ENCODE measurements at regions not wholly inside any gene's neighbourhood (a gene's known extent, or its start where the extent isn't known, plus 50 kb on each side); places are given as distances from the start of the nearest gene placed in this dataset.

DNA sequence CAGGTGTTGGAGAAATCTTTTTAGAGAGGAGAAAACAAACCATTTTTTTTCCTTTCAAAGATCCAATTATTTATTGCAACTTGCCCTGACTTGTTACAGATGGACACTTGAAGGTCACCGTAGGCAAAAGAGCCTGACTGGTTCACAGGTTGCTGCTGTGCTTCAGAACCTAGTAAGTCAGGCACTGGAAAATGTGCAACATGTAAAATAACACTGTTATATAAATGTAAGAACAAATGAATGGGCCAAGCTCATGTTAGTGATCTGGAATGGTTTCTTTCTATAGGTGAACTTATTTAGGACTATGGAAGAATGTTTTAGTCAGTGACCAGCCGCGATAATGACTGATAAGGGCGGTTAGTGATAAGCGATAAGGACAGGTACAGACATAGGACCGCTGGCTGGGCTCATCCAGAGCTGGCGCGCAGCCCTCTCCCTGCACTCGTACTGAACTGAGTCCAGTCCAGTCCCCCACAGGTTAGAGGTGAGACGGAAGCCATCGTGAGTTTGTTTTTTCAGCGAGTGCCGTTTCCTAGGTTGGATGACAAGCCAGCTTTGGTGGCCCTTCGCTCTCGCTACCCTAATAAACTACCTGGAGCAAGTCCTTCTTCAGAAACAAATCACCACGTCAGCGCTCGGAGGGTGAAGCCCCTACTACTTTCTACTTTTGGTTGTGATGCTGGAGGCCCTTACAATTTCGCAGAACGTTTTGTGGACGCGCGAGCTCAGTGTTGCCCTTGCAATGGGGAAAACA is 94.4 kb upstream of the PRDM1 start:
- no peak for DNase-seq (ENCODE audit: low read depth)

DNA sequence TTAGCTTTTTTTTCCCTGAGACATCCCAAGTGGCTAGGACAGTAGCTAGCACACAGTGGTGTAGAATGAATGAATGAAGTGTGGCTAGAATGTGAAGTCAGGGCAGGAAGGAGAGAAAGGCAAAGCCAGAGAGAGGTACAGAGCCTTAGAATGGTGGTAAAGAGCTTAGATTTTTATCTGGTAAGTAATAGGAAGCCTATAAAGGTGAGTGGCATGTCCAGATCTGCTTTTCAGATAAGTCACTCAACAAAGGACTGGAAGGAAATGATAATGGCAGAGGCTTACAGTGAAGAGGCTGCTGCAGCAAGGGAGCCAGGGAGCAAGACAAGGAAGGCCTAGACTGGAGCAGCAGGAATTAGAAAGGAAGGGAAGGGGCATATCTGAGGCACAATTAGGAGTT is 96.0 kb upstream of the PRDM1 start:
- DNase-seq (ENCODE audit: low read depth): no peak

DNA sequence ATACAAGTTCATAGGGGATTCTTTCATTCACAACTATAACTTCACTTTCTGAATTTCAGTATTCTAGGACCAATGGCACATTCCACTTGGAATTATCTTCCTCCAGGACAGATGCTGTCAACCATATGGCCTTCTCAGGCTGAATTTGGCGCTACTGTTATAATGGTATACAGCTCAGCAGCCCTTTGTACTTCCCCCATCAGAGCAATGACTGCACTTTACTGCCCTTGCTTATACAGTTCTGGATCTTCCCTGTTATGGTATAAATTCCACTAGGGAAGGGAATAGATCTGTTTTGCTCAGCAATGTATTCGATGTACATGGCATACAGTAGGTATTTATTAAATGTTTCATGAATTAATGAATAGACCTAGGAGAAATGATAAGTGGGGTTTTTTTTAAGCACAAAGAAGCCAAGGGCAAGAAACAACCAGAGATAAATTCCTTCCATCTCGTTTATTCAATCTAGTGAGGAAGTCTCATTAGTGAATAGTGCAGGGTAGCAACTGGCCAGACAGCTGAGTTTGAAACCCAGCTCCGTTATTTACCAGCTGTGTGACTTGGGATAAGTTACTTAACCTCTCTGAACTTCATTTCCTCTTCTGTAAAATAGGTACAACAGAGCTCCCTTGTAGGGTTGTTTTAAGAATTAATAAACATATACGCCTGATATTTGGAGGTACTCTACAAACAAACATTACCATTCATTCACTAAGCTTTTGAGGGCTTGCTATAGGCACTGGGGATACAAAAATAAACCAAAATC is 97.1 kb upstream of the PRDM1 start:
- DNase-seq (ENCODE audit: low read depth): no peak

DNA sequence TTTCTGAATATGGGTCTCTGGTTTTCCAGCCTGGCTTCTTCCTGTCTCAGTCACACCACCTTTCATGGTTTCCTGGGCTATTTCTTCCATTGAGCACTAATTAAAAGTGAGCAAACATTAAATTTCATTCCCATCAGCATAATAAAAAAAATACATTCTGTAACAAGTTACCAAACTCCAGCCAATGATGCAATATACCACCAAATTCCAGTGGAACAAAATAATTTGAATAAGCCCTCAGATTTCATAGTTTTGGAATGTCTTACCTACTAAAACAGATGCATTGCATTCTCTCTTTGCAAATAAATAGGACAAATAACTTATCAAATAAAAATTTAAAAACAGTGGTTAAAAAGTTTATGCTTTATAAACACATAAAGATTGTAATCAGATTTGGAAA is 97.8 kb upstream of the PRDM1 start:
- no peak for DNase-seq (ENCODE audit: low read depth)

DNA sequence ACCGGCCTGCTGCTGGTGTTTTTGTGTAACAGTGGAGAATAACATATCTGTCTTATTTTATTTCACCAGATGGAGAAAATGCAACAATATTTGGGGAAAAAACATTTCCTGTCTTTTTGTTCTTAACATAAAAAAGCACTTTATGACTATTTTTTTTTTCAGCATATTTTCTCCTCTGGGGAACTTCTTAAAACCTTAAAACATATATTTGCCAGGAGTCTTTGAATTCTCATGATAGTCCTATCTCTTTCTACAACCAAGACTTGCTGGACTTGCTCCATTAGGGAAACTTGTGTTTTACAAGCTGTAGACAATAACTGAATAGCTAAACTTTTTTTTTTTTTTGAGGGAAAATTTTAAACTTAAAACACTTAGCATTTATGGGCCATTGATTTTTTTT is 98.6 kb upstream of the PRDM1 start:
- no peak for DNase-seq (ENCODE audit: low read depth)

DNA sequence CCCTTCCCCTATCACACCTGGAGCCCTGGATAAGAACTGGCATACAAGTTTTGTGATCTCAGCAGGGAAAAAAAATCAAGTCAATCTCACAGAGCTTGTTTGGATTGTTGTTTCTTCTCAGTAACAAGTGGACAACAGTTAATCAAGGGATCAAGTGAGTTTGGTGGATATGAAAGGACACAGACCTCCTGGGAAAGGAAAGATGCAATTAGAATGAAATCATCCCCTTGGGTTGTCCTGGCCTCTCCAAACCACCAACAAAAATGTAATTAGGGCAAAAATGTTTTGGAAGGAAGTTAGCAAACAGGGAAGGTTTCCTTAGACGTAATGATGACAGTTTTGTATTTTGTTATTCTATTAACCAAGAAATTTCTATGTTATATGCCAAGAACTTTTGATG is 99.1 kb upstream of the PRDM1 start:
- no peak for DNase-seq (ENCODE audit: low read depth)

DNA sequence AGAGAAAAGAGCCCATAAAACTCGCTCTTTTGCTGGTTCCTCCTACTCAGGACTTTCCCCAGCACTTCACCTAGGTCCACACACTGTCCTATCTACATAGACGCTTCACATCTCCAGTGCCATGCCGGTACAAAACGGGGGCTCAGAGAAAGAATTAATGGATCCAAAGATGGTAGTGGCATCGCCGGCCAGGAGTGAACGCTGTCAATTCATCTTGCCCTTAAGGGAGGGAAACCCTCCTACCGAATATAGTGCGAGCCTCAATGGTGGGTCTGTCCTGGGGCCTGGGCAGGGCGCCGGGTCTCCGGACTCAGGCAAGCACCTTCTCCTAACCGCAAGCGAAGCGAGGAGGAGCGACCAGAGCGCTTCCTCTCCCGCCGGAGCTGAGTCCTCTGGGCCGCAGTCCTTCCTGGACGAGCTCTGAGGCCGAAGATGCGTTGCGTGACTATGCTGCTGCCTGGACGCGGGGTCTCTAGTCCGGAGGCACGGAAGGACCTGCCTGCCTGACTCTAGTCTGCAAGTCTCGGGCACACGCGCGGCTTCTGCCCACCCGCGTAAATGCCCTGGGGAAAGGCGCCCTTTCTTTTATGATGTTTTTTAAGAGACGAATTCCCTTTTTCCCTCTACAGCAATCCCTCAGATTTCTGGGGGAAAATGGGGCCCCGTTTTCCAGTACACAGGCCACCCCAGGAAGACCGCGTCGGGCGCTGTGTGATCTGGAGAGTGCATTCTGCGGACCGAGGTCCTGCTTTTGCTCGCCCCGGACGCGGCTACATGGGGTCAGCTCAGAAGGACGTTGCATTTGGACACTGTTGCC is 100.1 kb upstream of the PRDM1 start:
- no peak for DNase-seq (ENCODE audit: low read depth)

DNA sequence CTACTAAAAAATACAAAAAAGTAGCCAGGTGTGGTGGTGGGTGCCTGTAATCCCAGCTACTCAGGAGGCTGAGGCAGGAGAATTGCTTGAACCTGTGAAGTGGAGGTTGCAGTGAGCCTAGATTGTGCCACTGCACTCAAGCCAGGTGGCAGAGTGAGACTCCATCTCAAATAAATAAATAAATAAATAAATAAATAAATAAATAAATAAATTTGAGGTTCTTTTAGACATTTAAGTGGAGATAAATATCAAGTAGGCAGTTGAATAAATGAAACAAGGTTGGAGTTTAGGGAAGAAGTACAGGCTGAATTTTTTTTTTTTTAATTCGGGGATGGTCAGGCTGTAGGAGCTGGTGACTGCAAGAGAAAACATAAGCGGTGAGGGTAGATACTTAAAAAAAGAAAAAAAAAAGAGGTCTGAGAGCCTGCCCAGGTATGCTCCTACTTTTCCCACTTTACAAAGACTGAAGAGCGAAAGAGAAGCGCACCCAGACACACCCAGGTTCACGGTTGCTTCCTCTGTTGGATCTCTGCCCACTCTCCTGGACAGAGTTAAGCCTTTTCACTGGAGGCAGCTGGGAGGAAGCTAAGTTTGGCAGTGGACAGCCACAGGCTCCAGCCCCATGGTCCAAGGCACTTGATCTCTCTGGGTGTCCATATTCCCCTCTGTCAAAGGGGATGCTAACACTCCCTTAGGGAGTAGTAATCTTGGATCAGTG is 100.9 kb upstream of the PRDM1 start:
- no peak for DNase-seq (ENCODE audit: low read depth)

DNA sequence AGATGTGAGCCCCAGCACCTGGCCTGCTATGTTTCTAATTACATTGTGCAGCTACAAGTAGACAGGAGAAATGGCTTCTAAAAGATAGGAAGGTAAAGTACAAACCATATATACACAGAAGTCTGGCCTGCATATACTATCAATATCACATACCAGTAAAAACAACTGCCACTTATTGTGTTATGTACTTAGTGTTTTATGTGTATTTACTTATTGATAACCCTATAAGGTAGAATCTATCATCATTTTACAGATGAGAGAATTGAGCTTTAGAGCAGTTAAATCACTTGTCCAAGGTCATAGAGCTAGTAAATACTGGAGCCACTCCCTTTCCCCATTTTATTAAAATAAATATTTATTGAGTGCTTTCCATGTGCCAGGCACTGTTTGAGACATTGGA is 102.4 kb upstream of the PRDM1 start:
- DNase-seq (ENCODE audit: low read depth): no peak

DNA sequence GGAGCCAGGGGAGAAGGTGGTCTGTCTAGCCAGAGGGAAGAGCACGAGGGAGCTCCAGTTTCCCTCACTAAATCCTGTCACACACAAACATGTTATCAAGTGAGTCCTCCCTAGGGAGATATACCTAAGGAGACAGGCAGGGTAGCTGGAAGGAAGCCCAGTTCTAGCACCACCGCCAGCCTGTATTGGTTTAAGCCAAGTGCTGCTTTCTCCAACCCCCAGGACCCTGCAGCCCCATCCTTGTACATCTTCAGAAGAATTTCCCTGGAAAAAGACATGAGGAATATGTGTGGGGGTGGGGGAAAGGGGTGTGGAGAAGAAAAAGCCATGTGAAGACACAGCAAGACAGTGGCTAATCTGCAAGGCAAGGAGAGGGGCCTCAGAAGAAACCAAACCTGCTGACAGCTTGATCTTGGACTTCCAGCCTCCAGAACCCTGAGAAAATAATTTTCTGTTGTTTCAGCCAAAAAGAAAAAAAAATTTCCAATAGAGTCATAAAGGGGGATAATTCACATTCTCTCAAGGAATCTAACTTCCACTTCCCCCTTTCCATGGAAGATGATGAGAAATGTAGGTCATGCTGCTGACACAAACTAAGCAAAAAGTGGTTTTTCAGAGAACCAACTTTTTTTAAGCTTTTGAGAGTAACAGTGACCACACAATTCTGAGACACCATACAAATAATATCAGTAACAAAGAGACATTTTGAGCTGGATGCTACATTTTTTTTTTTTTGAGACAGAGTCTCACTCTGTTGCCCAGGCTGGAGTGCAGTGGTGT is 103.2 kb upstream of the PRDM1 start:
- DNase-seq (ENCODE audit: low read depth): no peak

DNA sequence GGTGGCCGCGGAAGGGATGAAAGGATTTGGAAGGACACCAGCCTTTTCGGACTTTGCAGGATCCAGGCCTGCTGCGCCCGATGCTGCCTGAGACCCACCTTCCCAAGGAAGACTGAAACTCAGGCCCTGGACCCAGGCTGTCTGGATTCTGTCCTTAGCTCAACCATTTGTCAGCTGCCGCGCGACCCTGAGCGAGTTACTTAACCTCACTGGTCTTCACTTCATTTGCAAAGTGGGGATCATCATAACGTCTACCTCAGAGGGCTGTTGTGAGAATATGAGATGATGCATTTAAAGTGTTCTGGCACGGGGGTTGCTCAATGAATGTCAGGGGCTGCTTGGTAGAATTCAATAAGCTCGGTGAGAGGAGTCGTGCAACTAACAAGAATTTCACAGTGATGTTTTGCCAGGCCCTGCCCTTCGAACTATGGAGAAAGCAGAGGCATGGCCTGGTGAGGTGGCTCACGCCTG is 104.2 kb upstream of the PRDM1 start:
- DNase-seq (ENCODE audit: low read depth): no peak

DNA sequence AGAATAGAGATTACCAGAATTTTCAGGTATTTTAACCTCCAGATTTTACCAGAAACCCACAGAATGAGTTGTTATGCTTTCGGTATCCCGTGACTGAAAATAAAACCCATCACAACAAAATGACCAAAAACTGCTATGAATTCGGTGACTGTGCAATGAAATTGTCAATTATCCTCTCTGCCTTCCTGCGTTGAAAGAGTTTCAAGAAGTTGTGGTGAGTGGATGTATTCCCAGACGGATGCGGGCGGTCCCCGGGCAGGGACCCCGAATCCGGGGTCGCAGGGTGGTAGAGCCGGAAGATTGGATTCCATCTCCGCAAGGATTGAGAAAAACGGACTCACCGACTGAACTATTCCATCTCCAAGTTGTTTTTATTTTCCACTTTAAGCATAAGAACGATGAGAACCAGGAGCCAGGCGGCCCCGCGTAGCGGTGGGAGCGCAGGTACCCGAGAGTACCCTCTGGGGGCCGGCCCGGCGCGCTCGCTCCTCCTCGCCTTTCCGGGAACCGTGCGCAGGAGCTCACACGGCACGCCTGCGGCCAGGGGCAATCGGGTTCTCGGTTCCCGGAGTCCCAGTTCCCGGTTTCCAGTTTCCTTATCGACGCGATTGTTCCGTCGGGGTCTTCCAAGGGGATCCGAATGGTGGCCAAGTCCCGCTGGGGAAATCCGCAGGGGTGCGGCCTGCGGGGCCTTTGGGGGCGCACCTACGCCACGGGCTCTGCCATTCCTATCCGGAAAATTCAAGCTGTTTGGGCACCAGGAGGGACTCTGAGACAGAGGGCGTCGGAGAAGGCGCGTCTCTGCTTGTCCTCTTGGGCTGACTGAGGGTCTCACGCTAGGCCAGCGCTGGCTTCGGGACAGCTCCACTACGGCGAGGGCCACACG is 104.9 kb upstream of the PRDM1 start:
- no peak for DNase-seq (ENCODE audit: low read depth)

DNA sequence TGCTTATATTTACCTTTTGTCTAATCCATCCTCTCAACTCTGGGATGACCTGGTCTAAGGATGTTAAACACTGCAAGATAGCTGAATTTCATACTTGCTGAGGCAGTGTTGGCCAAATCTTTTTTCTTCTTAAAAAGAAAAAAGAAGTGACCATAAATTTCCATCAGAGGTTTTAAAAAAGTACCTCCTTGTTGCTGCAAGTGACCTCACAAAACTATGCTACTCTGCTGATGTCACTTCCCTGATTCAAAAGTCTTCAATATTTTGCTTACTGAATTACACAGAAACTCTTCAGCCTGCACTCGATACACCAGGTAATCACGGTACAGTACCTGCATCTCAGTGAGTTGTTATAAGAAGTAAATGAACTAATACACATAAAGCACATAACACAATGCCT is 107.2 kb upstream of the PRDM1 start:
- no peak for DNase-seq (ENCODE audit: low read depth)

DNA sequence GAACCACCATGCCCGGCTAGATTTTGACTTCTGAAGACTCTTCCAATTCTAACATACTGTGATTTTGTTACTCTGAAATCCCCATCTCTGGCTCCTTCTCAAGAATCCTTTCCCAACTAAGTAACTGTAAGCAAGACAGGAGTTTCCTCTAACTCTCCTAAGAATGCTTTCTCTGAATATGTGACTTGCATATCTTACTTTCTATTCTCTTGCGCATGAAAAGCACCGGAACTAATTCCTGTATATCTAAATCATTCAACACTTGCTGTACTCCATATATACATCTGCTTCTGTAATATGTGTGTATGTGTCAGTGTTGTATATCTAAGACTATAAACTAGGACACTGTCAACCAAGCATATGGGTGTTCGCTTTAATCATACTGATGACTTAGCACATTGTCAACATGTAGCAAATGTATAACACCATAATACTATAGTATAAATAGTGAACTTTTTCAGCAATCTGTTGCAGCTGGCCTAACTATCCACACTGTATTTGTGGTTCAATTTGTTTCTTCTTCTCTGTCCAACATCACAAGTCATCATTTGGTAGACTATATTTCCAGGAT is 108.1 kb upstream of the PRDM1 start:
- DNase-seq (ENCODE audit: low read depth): no peak

DNA sequence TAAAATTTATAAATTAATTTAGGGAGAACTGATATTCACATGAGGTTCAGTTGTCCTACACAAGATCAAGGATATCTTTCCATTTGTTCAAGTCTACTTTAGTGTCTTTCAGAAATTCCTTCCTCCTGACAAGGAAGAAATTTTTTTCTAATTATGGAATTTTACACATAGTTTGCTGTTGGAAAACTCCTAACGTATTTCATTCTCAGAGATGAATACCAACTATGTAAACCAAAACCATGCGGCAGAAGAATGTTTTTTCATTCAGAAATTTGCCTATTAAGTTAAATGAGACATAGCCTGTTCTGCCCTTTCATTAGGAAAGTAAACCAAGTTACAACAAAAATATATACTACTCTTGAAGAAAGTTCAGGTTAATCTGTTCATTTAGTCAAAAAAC is 111.2 kb upstream of the PRDM1 start:
- DNase-seq (ENCODE audit: low read depth): no peak

DNA sequence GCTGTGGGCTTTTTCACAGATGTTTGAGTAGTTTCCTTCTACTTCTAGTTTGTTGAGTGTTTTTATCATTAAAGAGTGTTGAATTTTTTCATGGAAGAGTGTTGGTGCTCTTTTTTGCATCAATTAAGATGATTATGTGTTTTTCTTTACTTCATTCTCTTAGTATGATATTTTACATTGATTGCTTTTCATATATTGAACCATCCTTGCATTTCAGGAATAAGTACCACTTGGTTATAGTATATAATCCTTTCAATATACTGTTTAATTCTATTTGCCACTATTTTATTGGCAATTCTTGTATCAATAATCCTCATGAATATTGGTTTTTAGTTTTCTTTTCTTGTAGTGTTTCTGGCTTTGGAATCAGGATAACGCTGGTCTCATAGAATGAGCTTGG is 113.7 kb upstream of the PRDM1 start:
- DNase-seq (ENCODE audit: low read depth): no peak

DNA sequence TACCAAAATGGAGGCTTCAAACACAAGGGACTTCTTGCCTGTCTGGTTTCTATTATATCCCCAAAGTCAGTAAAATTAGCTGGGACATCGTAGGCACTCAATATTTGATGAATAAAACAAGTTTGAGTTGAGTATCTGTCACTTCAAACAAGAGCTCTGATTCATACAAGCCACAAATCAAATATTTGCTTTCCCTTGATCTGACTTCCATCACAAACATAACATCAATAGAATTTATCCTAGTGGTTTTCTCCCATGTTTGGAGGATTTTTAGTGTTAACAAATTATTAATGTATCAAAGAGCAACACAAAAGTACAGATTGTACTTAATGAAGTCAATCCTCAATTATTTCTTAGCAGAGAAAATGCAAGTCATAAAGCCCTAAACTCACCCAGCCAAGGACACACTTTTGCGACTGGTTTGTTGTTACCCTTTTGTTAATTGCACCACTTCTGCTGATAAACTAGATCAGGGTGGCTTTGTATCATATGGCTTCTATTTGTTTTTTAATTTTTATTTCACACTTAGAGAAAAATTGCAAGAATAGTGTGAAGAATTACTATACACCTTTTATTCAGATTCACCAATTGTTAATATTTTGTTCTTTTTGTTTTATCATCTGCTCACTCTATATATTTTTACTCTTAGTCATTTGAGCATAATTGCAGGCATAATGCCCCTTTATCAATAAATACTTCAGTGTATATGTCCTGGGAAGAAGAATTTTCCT is 117.4 kb upstream of the PRDM1 start:
- DNase-seq (ENCODE audit: low read depth): no peak

DNA sequence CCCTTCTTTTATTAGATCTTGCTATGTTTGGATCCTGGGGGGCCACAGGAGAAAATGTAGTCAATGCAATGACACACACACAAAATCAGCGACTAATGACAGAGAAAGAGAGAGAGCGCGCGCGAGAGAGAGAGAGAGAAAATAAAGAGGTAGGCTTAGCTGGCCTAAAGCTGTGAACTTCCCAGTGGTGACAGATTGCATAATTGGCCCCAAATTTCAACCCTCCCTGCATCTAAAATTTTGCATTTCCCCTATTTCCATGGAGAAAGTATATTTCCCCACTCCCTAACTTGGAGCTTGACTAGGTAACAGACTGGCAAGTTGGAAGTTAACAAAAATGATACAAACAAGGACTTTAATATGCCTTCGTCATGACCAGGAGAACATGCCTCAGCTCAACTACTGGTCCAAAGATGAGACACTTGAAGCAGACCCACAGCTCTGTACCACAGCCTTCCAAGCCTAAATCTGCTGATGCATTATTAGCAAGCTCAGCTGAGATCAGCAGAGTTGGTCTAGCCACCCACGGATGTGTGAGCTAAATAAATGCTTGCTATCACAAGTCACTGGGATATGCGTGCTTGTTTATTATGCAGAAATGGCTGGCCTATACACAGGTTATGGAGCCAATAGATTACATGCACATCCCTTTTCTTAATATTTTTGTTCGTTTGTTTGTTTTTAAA is 118.1 kb upstream of the PRDM1 start:
- no peak for DNase-seq (ENCODE audit: low read depth)

Data from HT1080 (cell line).